Lung (tissue), 11 donors: ENCODE measurements at regions not wholly inside any gene's neighbourhood (a gene's known extent, or its start where the extent isn't known, plus 50 kb on each side); places are given as distances from the start of the nearest gene placed in this dataset.
"Not testable (repeated sequence)": the region's sequence is repeated elsewhere in the genome, so short reads cannot be mapped to it uniquely, and the experiment has no call there.

ENCODE experiments used
- ATAC-seq: fragments of 200-7000 bp; cut with Tn5 transposase; one replicate; pipeline ENCODE4 v1.9.1; 2020; ENCODE audit warnings: moderate number of reproducible peaks; ENCODE audit not compliant: insufficient read depth, low FRiP score
- DNase-seq, 3 donors: peaks; one replicate each; pipeline ENCODE4 v3.0.0-alpha.2; 2013 to 2017
- H3K27ac ChIP-seq, 2 donors: one replicate each; pipeline ENCODE4 v1.5.1; 2013; ENCODE audit warnings: mild to moderate bottlenecking in 2 of 2, moderate library complexity in 2 of 2, control low read depth in 1 of 2, inconsistent platforms in 1 of 2, low read depth in 1 of 2, low read length in 1 of 2
- H3K27me3 ChIP-seq, 3 donors: one replicate each; pipeline ENCODE4 v1.5.1; 2013; ENCODE audit warnings: low read length in 2 of 3; ENCODE audit not compliant: control insufficient read depth in 3 of 3, insufficient read depth in 3 of 3
- H3K36me3 ChIP-seq, 4 donors: one replicate each; pipeline ENCODE4 v1.5.1; 2013; ENCODE audit warnings: low read length in 4 of 4, mild to moderate bottlenecking in 1 of 4, moderate library complexity in 1 of 4; ENCODE audit not compliant: control insufficient read depth in 4 of 4, insufficient read depth in 4 of 4
- H3K4me1 ChIP-seq, 5 donors: one replicate each; pipeline ENCODE4 v1.5.1; 2013; ENCODE audit warnings: low read length in 5 of 5, mild to moderate bottlenecking in 2 of 5, moderate library complexity in 1 of 5; ENCODE audit not compliant: control insufficient read depth in 5 of 5, insufficient read depth in 5 of 5
- H3K4me3 ChIP-seq: one replicate; pipeline ENCODE4 v1.5.1; 2013; ENCODE audit warnings: mild to moderate bottlenecking, control low read depth, moderate library complexity
- H3K9ac ChIP-seq, 2 donors: one replicate each; pipeline ENCODE4 v1.5.1; 2013; ENCODE audit warnings: low read length in 2 of 2, control low read depth in 1 of 2; ENCODE audit not compliant: insufficient read depth in 1 of 2
- H3K9me3 ChIP-seq, 4 donors: one replicate each; pipeline ENCODE4 v1.5.1; 2013; ENCODE audit warnings: low read length in 3 of 4, mild to moderate bottlenecking in 1 of 4, moderate library complexity in 1 of 4; ENCODE audit not compliant: control insufficient read depth in 4 of 4, insufficient read depth in 3 of 4
- CTCF ChIP-seq: IDR thresholded peaks from 2 replicates; pipeline ENCODE4 v1.5.1; 2012; ENCODE audit warnings: mild to moderate bottlenecking; ENCODE audit errors: control extremely low read depth, extremely low read depth
- whole genome bisulfite sequencing, 2 donors: extraction: QIAGEN DNeasy Blood & Tissue Kit; methylation state at CpG; one replicate each; pipeline ENCODE4 v1.1.7; 2013; 5-methylcytosine and 5-hydroxymethylcytosine counted together
- donor health status: control.
- donor health status: control.
- donor health status: Bipolar disorder and iron deficiency.
- donor health status: healthy.
- donor health status: DM: yes; HTN: yes; CAD: no.

GRCh38 chr12:28036940-28037339 lies 64.4 kb upstream of the PTHLH start:
- ATAC-seq (no peak), DNase-seq (no peak)
- no peaks in the 10 kb centered on the region for H3K9me3 ChIP-seq
- WGBS, 2 donors: 91 to 97% methylated on average over 3 of the region's 3 CpGs
- H3K4me1 ChIP-seq: no peaks in the 10 kb centered on the region
- no peaks in the 10 kb centered on the region for H3K27me3 ChIP-seq
- TF ChIP-seq CTCF: no peak
- no peak overlapping the region for H3K27ac ChIP-seq
- no peak overlapping the region for H3K9ac ChIP-seq
- no peak overlapping the region for H3K4me3 ChIP-seq
- H3K36me3 ChIP-seq: no peaks in the 10 kb centered on the region

- no peaks in the 10 kb centered on the region for H3K36me3 ChIP-seq
- no peak for TF ChIP-seq CTCF
- 89 to 90% methylated on average over 2 of the region's 2 CpGs for WGBS, 2 donors
- H3K4me1 ChIP-seq: peaks cover 0 to 1% (median 0%) of the 10 kb centered on the region in 5 donors
- no peaks in the 10 kb centered on the region for H3K27me3 ChIP-seq
- no peaks in the 10 kb centered on the region for H3K9me3 ChIP-seq
- no peak overlapping the region for H3K27ac ChIP-seq
- no peak for ATAC-seq
- no peak overlapping the region for H3K9ac ChIP-seq
- H3K4me3 ChIP-seq: no peak overlapping the region
- no peak for DNase-seq
These were observed 67.7 kb upstream of the PTHLH start for GRCh38 chr12:28040246-28040645.

GRCh38 chr12:28046600-28046999 lies 74.1 kb upstream of the PTHLH start:
- 96 to 97% methylated on average over 3 of the region's 3 CpGs for WGBS, 2 donors
- H3K9ac ChIP-seq, H3K36me3 ChIP-seq, H3K9me3 ChIP-seq, ATAC-seq, H3K27ac ChIP-seq, H3K27me3 ChIP-seq, H3K4me3 ChIP-seq, H3K4me1 ChIP-seq, DNase-seq: not testable (repeated sequence)

- H3K4me1 ChIP-seq: peaks cover 0 to 9% (median 0%) of the 10 kb centered on the region in 5 donors
- H3K27ac ChIP-seq: no peak overlapping the region
- H3K9ac ChIP-seq: no peak overlapping the region
- DNase-seq: no peak
- no peak overlapping the region for H3K4me3 ChIP-seq
- no peak for TF ChIP-seq CTCF
- 84 to 86% methylated on average over 2 of the region's 2 CpGs for WGBS, 2 donors
- peaks cover 0 to 2% (median 0%) of the 10 kb centered on the region in 4 donors for H3K9me3 ChIP-seq
- H3K36me3 ChIP-seq: no peaks in the 10 kb centered on the region
- no peak for ATAC-seq
- no peaks in the 10 kb centered on the region for H3K27me3 ChIP-seq
These were observed 78.1 kb upstream of the PTHLH start for GRCh38 chr12:28050606-28051005.
